GM18511 (cell line): ENCODE measurements at regions not wholly inside any gene's neighbourhood (a gene's known extent, or its start where the extent isn't known, plus 50 kb on each side); places are given as distances from the start of the nearest gene placed in this dataset.

ENCODE experiments used
- ATAC-seq: cut with Tn5 transposase; IDR thresholded peaks from one replicate; pipeline ENCODE4 v1.9.1; 2021; ENCODE audit warnings: mild to moderate bottlenecking, moderate library complexity; ENCODE audit not compliant: unreplicated experiment

- no peak for ATAC-seq
Measured at GRCh38 chr5:30103452-30104202, 1089.9 kb upstream of the CDH6 start.

- no peak for ATAC-seq
Measured at GRCh38 chr5:30103052-30103451, 1090.4 kb upstream of the CDH6 start.

GRCh38 chr5:30102185-30102584 lies 1091.3 kb upstream of the CDH6 start:
- ATAC-seq, result no peak

- no peak for ATAC-seq
Measured at GRCh38 chr5:30100929-30101328, 1092.6 kb upstream of the CDH6 start.

- no peak for ATAC-seq
Measured at GRCh38 chr5:30100148-30100713, 1093.3 kb upstream of the CDH6 start.

- no peak for ATAC-seq
Measured at GRCh38 chr5:30099634-30100033, 1093.9 kb upstream of the CDH6 start.

GRCh38 chr5:30098940-30099339 lies 1094.5 kb upstream of the CDH6 start:
- no peak for ATAC-seq

GRCh38 chr5:30092548-30092947 lies 1100.9 kb upstream of the CDH6 start:
- ATAC-seq, result no peak

GRCh38 chr5:30069441-30070263 lies 1123.8 kb upstream of the CDH6 start:
- ATAC-seq, result no peak

GRCh38 chr5:30063503-30063902 lies 1130.0 kb upstream of the CDH6 start:
- no peak for ATAC-seq

GRCh38 chr5:30051976-30052375 lies 1141.5 kb upstream of the CDH6 start:
- ATAC-seq, result no peak

GRCh38 chr5:30050056-30050815 lies 1143.2 kb upstream of the CDH6 start:
- ATAC-seq, result no peak

- no peak for ATAC-seq
Measured at GRCh38 chr5:30042677-30043076, 1150.8 kb upstream of the CDH6 start.

GRCh38 chr5:30041831-30042385 lies 1151.6 kb upstream of the CDH6 start:
- ATAC-seq, result no peak

- no peak for ATAC-seq
Measured at GRCh38 chr5:30041291-30041690, 1152.2 kb upstream of the CDH6 start.

GRCh38 chr5:30040488-30041118 lies 1152.9 kb upstream of the CDH6 start:
- no peak for ATAC-seq

GRCh38 chr5:30039379-30039778 lies 1154.1 kb upstream of the CDH6 start:
- no peak for ATAC-seq

- ATAC-seq, result no peak
Measured at GRCh38 chr5:30034870-30035269, 1158.6 kb upstream of the CDH6 start.

GRCh38 chr5:30030101-30030500 lies 1163.4 kb upstream of the CDH6 start:
- ATAC-seq, result no peak

GRCh38 chr5:30001826-30002225 lies 1191.7 kb upstream of the CDH6 start:
- ATAC-seq, result no peak
